ENCODE measurements at regions not wholly inside any gene's neighbourhood (a gene's known extent, or its start where the extent isn't known, plus 50 kb on each side); places are given as distances from the start of the nearest gene placed in this dataset.

GRCh38 chr11:109648804-109649203, 226.8 kb downstream of the C11orf87 start:
- TF ChIP-seq CTCF (IDR thresholded peaks at IDR 0.05) (no peak), EP300 (IDR thresholded peaks at IDR 0.05) (no peak)
